Thyroid gland (tissue), 4 donors: ENCODE measurements at regions not wholly inside any gene's neighbourhood (a gene's known extent, or its start where the extent isn't known, plus 50 kb on each side); places are given as distances from the start of the nearest gene placed in this dataset.

Experiments
- DNase-seq, 2 donors: peaks; one replicate each; pipeline ENCODE4 v3.0.0-alpha.2; 2019
- H3K27ac ChIP-seq, 3 donors: fragments of 200-600 bp; sonication (generic); 1 replicate in 2 of 3; 2 replicates in 1 of 3; pipeline ENCODE4 v1.5.1; 2016 to 2019; ENCODE audit warnings: mild to moderate bottlenecking in 1 of 3, moderate library complexity in 1 of 3
- H3K27me3 ChIP-seq: fragments of 200-600 bp; sonication (generic); one replicate; pipeline ENCODE4 v1.5.1; 2019
- H3K36me3 ChIP-seq, 2 donors: fragments of 200-600 bp; sonication (generic); one replicate each; pipeline ENCODE4 v1.5.1; 2016 to 2019
- H3K4me1 ChIP-seq, 2 donors: fragments of 200-600 bp; sonication (generic); one replicate each; pipeline ENCODE4 v1.5.1; 2017 to 2019
- H3K4me3 ChIP-seq, 3 donors: fragments of 200-600 bp; sonication (generic); replicated peaks in 1 of 3; 1 replicate in 2 of 3; 2 replicates in 1 of 3; pipeline ENCODE4 v1.5.1; 2016; ENCODE audit warnings: mild to moderate bottlenecking in 1 of 3
- H3K9me3 ChIP-seq: fragments of 200-600 bp; sonication (generic); one replicate; pipeline ENCODE4 v1.5.1; 2017
- POLR2A ChIP-seq, 2 donors: fragments of 450-650 bp; IDR thresholded peaks; one replicate each; pipeline ENCODE4 v1.6.1; 2017; ENCODE audit warnings: antibody characterized with exemption in 2 of 2, mild to moderate bottlenecking in 2 of 2, moderate library complexity in 1 of 2
- WGBS, 2 donors: methylation state at CpG; one replicate each; pipeline ENCODE4 v1.1.5; 2017; 5-methylcytosine and 5-hydroxymethylcytosine counted together
- intact Hi-C: fragments of 100-400 bp; cut with DNase I; formaldehyde crosslinking; loops from one replicate; pipeline ENCODE4 v1.15.1; 2023
- TF ChIP-seq, protein P1 (sequence below), 6 experiments: fragments of 200-600 bp in 3 of 6; fragments of 450-650 bp in 3 of 6; sonication (generic) in 3 of 6; IDR thresholded peaks; one replicate each; pipeline ENCODE4 v1.5.1; 2016 to 2019; ENCODE audit warnings: antibody characterized with exemption in 6 of 6, mild to moderate bottlenecking in 2 of 6, inconsistent platforms in 1 of 6, moderate library complexity in 1 of 6

DNA sequence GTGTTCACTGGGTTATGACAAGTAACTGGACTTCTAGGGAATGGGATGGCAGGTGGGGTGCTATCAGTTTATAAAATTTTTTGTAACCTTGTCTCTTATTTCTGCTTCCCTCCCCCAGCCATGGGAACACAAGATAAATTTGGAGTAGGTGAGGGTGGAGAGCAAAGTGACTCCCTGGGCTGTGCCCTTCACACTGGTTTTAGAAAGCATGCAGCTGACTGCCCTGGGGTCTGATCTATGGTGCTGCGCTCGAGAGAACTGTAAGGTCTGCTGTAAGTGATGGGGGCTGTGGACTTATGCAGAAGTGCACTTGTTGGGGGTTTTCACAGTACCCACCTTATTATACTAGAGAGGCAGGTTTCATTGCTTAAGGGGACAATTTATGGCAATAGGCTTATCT, 247.7 kb upstream of the DMRT1 start:
- DNase-seq: no peak
- intact Hi-C loops: no loop called here
- 90 to 95% methylated on average over 2 of the region's 2 CpGs for WGBS, 2 donors

DNA sequence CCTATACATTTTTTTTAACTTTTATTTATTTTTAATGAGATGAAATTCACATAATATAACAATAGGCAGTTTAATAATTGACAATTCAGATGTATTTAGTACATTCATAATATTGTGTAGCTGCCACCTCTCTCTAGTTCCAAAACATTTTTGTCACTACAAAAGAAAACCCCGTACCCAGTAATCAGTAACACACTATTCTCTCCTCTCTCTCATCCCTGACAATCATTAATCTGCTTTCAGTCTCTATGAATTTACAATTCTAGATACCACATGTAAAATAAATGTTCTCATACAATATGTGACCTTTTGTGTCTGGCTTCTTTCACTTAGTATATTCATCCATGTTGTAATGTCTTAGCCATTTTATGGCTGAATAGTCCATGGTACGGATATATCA, 244.8 kb upstream of the DMRT1 start:
- intact Hi-C loops: no loop called here
- Histone ChIP-seq H3K27ac (no peak overlapping the region), H3K4me1 (peaks cover 0 to 12% of the 10 kb centered on the region in 2 donors), H3K27me3 (no peaks in the 10 kb centered on the region), H3K36me3 (no peaks in the 10 kb centered on the region), H3K9me3 (no peaks in the 10 kb centered on the region), H3K4me3 (no peak overlapping the region)
- 89 to 97% methylated on average over 2 of the region's 2 CpGs for WGBS, 2 donors
- DNase-seq: no peak
- TF ChIP-seq POLR2A (IDR thresholded peaks at IDR 0.05): no peak
- TF ChIP-seq, protein P1, sequence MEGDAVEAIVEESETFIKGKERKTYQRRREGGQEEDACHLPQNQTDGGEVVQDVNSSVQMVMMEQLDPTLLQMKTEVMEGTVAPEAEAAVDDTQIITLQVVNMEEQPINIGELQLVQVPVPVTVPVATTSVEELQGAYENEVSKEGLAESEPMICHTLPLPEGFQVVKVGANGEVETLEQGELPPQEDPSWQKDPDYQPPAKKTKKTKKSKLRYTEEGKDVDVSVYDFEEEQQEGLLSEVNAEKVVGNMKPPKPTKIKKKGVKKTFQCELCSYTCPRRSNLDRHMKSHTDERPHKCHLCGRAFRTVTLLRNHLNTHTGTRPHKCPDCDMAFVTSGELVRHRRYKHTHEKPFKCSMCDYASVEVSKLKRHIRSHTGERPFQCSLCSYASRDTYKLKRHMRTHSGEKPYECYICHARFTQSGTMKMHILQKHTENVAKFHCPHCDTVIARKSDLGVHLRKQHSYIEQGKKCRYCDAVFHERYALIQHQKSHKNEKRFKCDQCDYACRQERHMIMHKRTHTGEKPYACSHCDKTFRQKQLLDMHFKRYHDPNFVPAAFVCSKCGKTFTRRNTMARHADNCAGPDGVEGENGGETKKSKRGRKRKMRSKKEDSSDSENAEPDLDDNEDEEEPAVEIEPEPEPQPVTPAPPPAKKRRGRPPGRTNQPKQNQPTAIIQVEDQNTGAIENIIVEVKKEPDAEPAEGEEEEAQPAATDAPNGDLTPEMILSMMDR (IDR thresholded peaks at IDR 0.05): no peak

More for the DNA sequence above, 247.7 kb upstream of the DMRT1 start:
- Histone ChIP-seq H3K36me3 (no peaks in the 10 kb centered on the region), H3K27ac (no peak overlapping the region), H3K4me3 (no peak overlapping the region), H3K27me3 (no peaks in the 10 kb centered on the region), H3K4me1 (peaks cover 10 to 27% of the 10 kb centered on the region in 2 donors), H3K9me3 (no peaks in the 10 kb centered on the region)
- TF ChIP-seq, protein P1 (IDR thresholded peaks at IDR 0.05): no peak
- TF ChIP-seq POLR2A (IDR thresholded peaks at IDR 0.05): no peak

DNA sequence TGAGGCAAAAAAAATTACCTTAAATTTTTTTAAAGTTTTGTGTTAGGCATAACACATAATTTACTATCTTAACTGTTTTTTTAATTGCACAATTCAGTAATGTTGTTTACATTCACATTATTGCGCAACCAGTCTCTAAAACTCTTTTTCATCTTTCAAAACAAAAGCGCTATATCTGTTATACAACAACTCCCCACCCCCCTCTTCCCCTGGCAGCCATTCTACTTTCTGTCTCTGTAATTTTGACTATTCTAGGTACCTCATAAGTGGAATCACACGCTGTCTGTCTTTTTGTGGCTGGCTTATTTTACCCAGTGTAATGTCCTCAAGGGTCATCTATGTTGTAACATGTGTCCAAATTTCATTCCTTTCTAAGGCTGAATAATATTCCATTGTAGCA, 241.5 kb upstream of the DMRT1 start:
- H3K4me1 ChIP-seq: no peaks in the 10 kb centered on the region
- H3K4me3 ChIP-seq: no peak overlapping the region
- no peak for DNase-seq
- no peak overlapping the region for H3K27ac ChIP-seq
- H3K27me3 ChIP-seq: no peaks in the 10 kb centered on the region
- H3K36me3 ChIP-seq: no peaks in the 10 kb centered on the region
- no peak for TF ChIP-seq POLR2A (IDR thresholded peaks at IDR 0.05)
- TF ChIP-seq, protein P1 (IDR thresholded peaks at IDR 0.05): no peak
- H3K9me3 ChIP-seq: no peaks in the 10 kb centered on the region
- intact Hi-C loops: no loop called here
- WGBS, 2 donors: 91 to 96% methylated on average over 3 of the region's 3 CpGs

DNA sequence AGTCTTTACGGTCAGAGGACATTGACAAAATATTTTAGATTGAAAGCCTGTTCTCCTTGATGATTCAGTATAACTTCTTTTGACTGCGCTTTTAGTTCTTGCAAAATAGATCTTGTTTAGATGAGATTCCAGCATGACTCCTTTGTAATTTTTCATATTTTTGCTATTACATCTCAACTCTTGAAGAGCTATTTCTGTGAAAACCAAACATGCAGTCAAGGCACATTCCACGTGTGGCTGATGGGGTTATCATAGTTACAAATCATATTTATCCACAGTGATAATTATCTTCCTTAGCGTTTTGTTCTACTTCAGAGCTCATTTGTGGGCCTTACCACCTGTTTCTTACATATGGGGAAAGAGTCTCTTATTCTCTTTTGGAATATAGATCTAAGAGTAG, 238.8 kb upstream of the DMRT1 start:
- H3K27ac ChIP-seq: no peak overlapping the region
- 88 to 94% methylated on average over 4 of the region's 4 CpGs for WGBS, 2 donors
- H3K36me3 ChIP-seq: no peaks in the 10 kb centered on the region
- H3K4me1 ChIP-seq: peaks cover 0 to 4% of the 10 kb centered on the region in 2 donors
- no peak for DNase-seq
- intact Hi-C loops: no loop called here
- TF ChIP-seq POLR2A (IDR thresholded peaks at IDR 0.05): no peak
- TF ChIP-seq, protein P1 (IDR thresholded peaks at IDR 0.05): no peak
- H3K27me3 ChIP-seq: no peaks in the 10 kb centered on the region
- no peaks in the 10 kb centered on the region for H3K9me3 ChIP-seq
- no peak overlapping the region for H3K4me3 ChIP-seq

DNA sequence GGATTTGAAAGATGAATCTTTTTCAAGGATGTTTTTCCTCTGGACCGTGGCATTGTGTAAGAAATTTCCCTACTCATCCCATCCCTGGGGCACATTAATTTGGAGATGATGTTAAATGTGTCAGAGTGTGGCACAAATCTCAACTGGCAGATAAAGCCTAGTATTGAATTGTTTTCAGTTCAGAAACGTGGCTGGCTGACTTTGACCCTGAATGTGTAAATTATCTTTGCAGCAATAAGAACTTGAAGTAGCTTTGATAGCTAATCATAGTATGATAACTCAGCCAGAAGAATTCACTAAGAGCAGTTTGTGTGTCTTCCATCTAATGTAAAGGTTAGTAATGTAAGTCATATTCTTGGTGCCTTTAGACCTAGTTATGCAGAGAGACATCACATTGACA, 238.4 kb upstream of the DMRT1 start:
- WGBS, 2 donors: 84 to 86% methylated on average over 2 of the region's 2 CpGs
- H3K9me3 ChIP-seq: no peaks in the 10 kb centered on the region
- H3K36me3 ChIP-seq: no peaks in the 10 kb centered on the region
- H3K4me1 ChIP-seq: peaks cover 0 to 4% of the 10 kb centered on the region in 2 donors
- H3K27me3 ChIP-seq: no peaks in the 10 kb centered on the region
- H3K27ac ChIP-seq: no peak overlapping the region
- no peak overlapping the region for H3K4me3 ChIP-seq
- DNase-seq: no peak
- intact Hi-C loops: no loop called here
- TF ChIP-seq POLR2A (IDR thresholded peaks at IDR 0.05): no peak
- TF ChIP-seq, protein P1 (IDR thresholded peaks at IDR 0.05): no peak
